ENCODE measurements at regions not wholly inside any gene's neighbourhood (a gene's known extent, or its start where the extent isn't known, plus 50 kb on each side); places are given as distances from the start of the nearest gene placed in this dataset.

- Histone ChIP-seq H3K27me3 (no peaks in the 10 kb centered on the region), H3K9me3 (no peaks in the 10 kb centered on the region), H3K36me3 (no peaks in the 10 kb centered on the region), H3K27ac (no peak overlapping the region), H3K4me1 (ENCODE audit: insufficient read depth) (no peaks in the 10 kb centered on the region), H3K4me3 (no peak overlapping the region)
- 86 to 92% (median 91%) methylated on average over 2 of the region's 2 CpGs for WGBS, 3 donors
- intact Hi-C loops (cut with DNase I), result no loop called here
- no peak for TF ChIP-seq POLR2A (IDR thresholded peaks at IDR 0.05)
- no peak for TF ChIP-seq CTCF (IDR thresholded peaks at IDR 0.05)
- no peak for TF ChIP-seq EP300 (IDR thresholded peaks at IDR 0.05)
- DNase-seq, result no peak
Measured at GRCh38 chr1:186620566-186621350, 59.5 kb downstream of the PTGS2 start.

- 53 to 66% (median 61%) methylated on average over 11 of the region's 11 CpGs for WGBS, 3 donors
- H3K4me1 ChIP-seq (ENCODE audit: insufficient read depth), result no peaks in the 10 kb centered on the region
- no peak for DNase-seq
- no peaks in the 10 kb centered on the region for H3K9me3 ChIP-seq
- no peak overlapping the region for H3K4me3 ChIP-seq
- H3K27ac ChIP-seq, result no peak overlapping the region
- no peaks in the 10 kb centered on the region for H3K36me3 ChIP-seq
- TF ChIP-seq POLR2A (IDR thresholded peaks at IDR 0.05) (no peak), EP300 (IDR thresholded peaks at IDR 0.05) (no peak), CTCF (IDR thresholded peaks at IDR 0.05) (no peak)
- intact Hi-C loops (cut with DNase I), result no loop called here
- H3K27me3 ChIP-seq, result no peaks in the 10 kb centered on the region
Measured at GRCh38 chr1:186618401-186619170, 61.6 kb downstream of the PTGS2 start.

GRCh38 chr1:186617926-186618325 is 62.3 kb downstream of the PTGS2 start:
- H3K36me3 ChIP-seq, result no peaks in the 10 kb centered on the region
- no peaks in the 10 kb centered on the region for H3K4me1 ChIP-seq (ENCODE audit: insufficient read depth)
- no peaks in the 10 kb centered on the region for H3K27me3 ChIP-seq
- WGBS, 3 donors, result 53 to 60% (median 53%) methylated on average over 7 of the region's 7 CpGs
- H3K4me3 ChIP-seq, result no peak overlapping the region
- intact Hi-C loops (cut with DNase I), result no loop called here
- no peak for TF ChIP-seq EP300 (IDR thresholded peaks at IDR 0.05)
- TF ChIP-seq CTCF (IDR thresholded peaks at IDR 0.05), result no peak
- no peak overlapping the region for H3K27ac ChIP-seq
- H3K9me3 ChIP-seq, result no peaks in the 10 kb centered on the region
- DNase-seq, result no peak

- no peaks in the 10 kb centered on the region for H3K4me1 ChIP-seq (ENCODE audit: insufficient read depth)
- no peaks in the 10 kb centered on the region for H3K27me3 ChIP-seq
- no peak for TF ChIP-seq POLR2A (IDR thresholded peaks at IDR 0.05)
- TF ChIP-seq EP300 (IDR thresholded peaks at IDR 0.05), result no peak
- TF ChIP-seq CTCF (IDR thresholded peaks at IDR 0.05), result no peak
- DNase-seq, result no peak
- intact Hi-C loops (cut with DNase I), result no loop called here
- H3K36me3 ChIP-seq, result no peaks in the 10 kb centered on the region
- H3K9me3 ChIP-seq, result no peaks in the 10 kb centered on the region
- no peak overlapping the region for H3K4me3 ChIP-seq
- no peak overlapping the region for H3K27ac ChIP-seq
Measured at GRCh38 chr1:186616511-186616910, 63.7 kb downstream of the PTGS2 start.

Data from ovary (tissue), 7 donors.